T-helper 1 cell treated with Interleukin-12 subunit alpha and Interleukin-12 subunit beta and Interleukin-4 antibody, amounts not matched to agents 30 ng/mL and 1 ng/mL, for 36 hours (primary cell): ENCODE measurements at regions not wholly inside any gene's neighbourhood (a gene's known extent, or its start where the extent isn't known, plus 50 kb on each side); places are given as distances from the start of the nearest gene placed in this dataset.

ENCODE experiments used
- intact Hi-C: fragments of 100-400 bp; cut with micrococcal nuclease; formaldehyde crosslinking; loops from one replicate; pipeline ENCODE4 v1.15.1; 2024

DNA sequence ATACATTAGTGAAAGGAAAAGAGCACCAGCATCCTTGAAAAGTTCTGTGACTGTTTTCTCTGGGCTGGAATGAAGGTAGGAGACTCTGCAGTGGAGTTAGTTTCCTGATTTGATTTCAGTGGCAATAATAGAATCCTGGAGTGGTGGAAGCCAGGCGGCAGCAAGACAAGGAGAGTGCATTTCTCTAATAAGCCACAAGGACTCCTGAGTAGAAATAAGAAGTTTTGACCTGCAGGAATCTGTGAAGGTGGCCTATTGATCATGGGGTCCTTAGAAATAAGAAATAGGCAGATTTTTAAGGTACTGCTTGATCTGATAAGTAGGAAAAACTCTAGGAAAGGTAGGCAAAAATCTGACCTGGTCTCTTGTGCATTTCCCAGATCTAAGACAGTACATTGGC lies 68.4 kb upstream of the ELOVL5 start:
- intact Hi-C loops = no loop called here

DNA sequence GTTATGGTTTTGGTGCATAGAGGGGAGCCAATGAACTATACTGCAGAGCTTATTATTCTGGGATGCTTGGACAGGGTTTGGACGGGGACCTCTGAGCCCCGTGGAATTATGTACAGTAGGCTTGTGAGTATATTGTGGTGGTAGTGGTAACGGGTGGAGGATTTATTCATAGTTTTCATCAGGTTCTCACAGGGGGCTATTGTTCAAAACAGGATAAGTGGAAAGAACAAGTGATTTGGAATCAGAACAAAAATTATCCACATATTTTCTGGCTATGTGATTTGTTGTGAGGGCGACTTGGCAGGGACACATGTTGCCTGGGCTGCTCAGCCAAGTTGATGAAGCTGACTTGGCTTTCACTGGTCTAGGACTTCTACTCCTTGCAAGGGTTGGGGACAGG lies 64.6 kb upstream of the ELOVL5 start:
- intact Hi-C loops = loop anchor here (5.0 kb wide), 1 partner anchor 314 kb away; no protein-coding TSS in a partner anchor

DNA sequence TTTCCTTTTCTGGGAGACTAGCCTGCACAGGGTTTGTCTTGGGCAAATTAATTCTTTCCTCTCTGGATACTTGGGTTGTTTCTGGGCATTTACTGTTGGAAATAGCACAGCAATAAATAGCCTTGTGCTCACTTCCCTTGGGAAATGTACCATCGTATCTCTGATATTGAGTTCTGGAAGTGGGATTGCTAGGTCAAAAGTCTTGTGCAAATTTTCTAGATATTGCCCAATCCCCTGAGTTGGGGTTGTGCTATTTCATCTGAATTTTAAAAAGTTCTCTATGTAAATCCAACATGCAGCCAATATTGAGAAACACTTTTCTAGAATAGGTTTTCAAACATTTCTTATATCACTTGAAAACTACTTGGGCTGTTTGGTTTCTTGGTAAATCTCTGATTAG lies 64.0 kb upstream of the ELOVL5 start:
- intact Hi-C loops = loop anchor here (5.0 kb wide), 1 partner anchor 315 kb away; no protein-coding TSS in a partner anchor

DNA sequence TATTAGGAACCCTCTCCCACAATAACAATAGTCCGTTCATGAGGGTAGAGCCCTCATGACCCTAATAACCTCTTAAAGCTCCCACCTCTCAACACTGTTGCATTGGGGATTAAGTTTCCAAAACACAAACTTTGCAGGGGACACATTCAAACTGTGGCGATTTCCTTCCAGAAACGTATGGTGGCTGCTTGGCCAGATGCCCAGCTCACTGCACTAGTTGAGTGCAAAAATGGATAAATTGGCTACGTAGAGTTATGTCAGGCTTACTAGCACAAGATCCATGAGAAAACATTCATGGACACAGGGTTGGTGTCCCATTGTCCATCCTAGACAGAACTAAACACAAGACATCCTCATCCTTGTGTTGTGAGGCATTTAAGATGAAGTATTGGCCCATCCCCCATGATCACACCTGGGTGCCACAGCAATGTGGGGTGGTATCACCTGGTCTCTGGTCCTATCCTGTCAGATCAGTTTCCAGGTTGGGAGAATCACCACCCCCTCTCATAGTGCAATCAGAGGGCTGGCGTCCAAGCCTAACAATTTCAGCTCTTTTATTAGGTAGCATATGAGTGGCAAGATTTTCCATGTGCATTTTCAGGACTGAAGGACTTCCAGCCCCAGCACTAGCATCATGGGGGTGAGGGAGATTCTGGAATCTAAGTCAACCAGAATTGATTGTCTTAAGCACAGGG lies 63.4 kb upstream of the ELOVL5 start:
- intact Hi-C loops = loop anchor here (5.0 kb wide), 1 partner anchor 315 kb away; no protein-coding TSS in a partner anchor

DNA sequence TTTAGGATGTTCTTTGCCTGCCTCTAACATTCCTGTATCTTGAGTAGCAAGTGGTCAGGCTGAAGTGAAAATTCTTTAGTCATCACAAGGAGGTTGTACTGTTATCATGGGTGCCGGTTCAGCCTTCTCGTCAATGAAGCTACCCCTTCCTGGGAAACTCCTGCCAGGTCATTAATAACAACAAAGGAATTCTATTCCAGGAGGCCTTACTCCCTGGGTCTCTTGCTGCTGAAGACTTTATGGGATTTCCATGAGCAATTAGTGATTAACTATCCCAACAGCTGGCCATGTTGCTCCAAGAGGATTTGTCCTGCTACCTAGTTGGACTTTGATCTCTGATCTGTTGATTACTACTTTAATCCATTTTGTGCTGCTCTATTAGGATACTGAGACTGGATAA lies 62.7 kb upstream of the ELOVL5 start:
- intact Hi-C loops = loop anchor here (2.0 to 5.0 kb wide), 3 partner anchors 65 to 316 kb away; no protein-coding TSS in a partner anchor

DNA sequence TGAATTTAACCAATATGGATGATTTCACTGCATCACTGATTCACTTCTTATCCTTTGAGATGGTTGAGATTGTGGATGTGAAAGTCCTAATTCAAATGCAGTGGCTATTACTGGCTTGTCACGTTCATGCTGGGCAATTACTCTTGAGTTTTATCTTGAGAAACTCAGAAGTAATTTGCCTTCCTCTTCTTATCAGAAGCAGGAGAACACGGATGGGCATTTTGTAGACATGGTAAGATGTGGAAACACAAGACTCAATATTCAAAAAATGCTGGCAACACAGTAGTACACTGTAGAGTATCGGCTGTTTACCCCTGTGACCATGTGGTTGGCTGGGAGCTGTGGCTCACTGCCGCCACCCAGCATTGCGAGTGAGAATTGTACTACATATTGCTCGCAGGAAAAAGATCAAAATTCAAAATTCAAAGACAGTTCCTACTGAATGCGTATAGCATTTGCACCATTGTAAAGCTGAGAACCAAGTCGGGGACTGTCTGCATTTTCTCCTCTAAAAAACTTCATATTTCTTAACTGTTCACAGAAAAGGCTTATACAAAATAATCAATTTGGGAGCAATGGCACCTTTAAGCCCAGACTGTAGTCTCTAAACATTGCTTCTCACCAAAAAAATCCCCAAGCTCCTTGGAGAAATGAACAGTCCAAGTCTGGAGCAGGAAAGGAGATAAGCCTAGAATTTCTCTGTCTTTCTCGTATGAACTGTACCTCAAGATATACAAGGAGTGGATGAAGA lies 61.9 kb upstream of the ELOVL5 start:
- intact Hi-C loops = loop anchor here (1.0 to 5.0 kb wide), 8 partner anchors 27 to 317 kb away; no protein-coding TSS in a partner anchor

DNA sequence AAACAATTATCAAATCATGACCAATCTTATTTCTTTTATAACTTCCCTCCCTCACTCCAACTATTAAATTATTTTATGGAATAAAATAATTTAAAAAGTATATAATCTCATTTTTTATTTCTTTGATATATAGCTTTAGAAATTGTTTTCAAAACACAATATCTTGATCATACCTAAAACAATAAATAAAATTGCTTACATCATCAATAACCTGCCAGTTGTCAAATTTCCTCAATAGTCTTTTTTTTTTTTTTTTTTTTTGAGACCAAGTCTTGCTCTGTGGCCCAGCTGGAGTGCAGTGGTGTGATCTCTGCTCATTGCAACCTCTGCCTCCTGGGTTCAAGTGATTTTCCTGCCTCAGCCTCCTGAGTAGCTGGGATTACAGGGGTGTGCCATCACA lies 60.1 kb upstream of the ELOVL5 start:
- intact Hi-C loops = no loop called here

DNA sequence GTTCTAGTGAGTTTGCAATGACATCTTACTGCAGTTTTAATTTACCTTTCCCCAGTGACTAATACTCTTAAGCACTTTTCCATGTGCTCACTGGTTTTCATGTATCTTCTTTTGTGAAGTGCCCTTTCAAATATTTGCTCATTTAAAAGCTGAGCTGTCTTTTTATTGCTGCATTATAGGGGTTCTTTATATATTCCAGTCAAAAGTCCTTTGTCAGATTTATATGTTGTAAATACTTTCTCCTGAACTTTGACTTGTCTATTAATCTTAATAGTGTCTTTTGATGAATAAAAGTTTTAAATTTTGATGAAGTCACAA lies 50.2 kb upstream of the ELOVL5 start:
- intact Hi-C loops = no loop called here

DNA sequence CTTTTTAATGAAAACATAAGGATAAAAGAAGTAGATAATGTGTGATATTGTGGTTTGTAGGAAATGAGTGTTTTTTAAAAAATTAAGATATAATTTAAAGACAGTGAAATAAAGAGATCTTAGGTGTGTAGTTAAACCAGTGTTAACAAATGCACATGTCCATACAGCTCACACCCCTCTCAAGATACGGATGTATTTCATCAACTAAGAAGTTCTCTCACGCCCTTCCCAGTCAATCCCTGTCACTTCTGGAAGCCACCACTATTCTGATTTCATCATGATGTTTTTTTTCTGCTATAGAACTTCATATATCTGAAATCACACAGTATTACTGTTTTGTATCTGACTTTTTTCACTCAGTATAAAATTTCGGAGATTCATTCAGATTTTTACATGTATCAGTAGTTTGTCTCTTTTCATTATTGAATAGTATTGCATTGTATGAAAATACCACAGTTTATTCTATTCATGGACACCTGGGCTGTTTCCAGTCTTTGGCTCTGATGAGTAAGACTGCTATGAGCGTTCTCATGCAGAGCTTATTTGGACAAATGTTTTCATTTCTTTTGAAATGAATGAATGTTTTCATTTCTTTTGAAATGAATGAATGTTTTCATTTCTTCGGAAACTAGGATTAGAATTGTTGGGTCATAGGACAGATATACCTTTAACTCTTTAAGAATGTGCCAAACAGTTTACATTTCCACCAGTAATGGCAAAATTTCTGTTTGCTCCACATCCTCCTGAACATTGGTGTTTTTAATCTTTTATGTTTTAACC lies 49.7 kb upstream of the ELOVL5 start:
- intact Hi-C loops = no loop called here
